Naive thymus-derived CD8-positive, alpha-beta T cell (primary cell): ENCODE measurements at regions not wholly inside any gene's neighbourhood (a gene's known extent, or its start where the extent isn't known, plus 50 kb on each side); places are given as distances from the start of the nearest gene placed in this dataset.

Experiments
- ATAC-seq, 2 donors: fragments of 150-1000 bp; cut with Tn5 transposase in 1 of 2; sonication (Bioruptor Pico), chemical (Tn5 transposase) in 1 of 2; 1 replicate in 1 of 2; 2 replicates in 1 of 2; pipeline ENCODE4 v1.10.0; 2021; ENCODE audit warnings: mild to moderate bottlenecking in 2 of 2, moderate library complexity in 2 of 2
- POLR2A ChIA-PET: fragments of 350-600 bp; sonication (Branson Sonifier 250); formaldehyde crosslinking; loops from one replicate; lab custom pipeline; 2021; ENCODE audit warnings: antibody characterized with exemption; lab: Charles Lee
- DNase-seq, 10 donors: peaks; one replicate each; pipeline versions ENCODE4 v3.0.0 to v3.0.0-alpha.2; 2020 to 2022
- H3K27ac Mint-ChIP-seq, 10 donors: one replicate each; pipeline ENCODE4 v1.8.0; 2020 to 2022; ENCODE audit warnings: mild to moderate bottlenecking in 10 of 10, mixed read lengths in 10 of 10, moderate library complexity in 4 of 10, inconsistent platforms in 1 of 10
- H3K27me3 Mint-ChIP-seq, 5 donors: one replicate each; pipeline ENCODE4 v1.8.0; 2021 to 2022; ENCODE audit warnings: mixed read lengths in 5 of 5
- H3K36me3 Mint-ChIP-seq, 3 donors: one replicate each; pipeline ENCODE4 v1.8.0; 2020 to 2022; ENCODE audit warnings: mixed read lengths in 3 of 3, mild to moderate bottlenecking in 2 of 3, inconsistent platforms in 1 of 3
- H3K4me1 Mint-ChIP-seq, 4 donors: one replicate each; pipeline ENCODE4 v1.8.0; 2021 to 2022; ENCODE audit warnings: mixed read lengths in 4 of 4
- H3K4me3 Mint-ChIP-seq, 10 donors: one replicate each; pipeline ENCODE4 v1.8.0; 2020 to 2022; ENCODE audit warnings: mild to moderate bottlenecking in 10 of 10, mixed read lengths in 10 of 10, moderate library complexity in 6 of 10, inconsistent platforms in 1 of 10
- H3K9me3 Mint-ChIP-seq, 9 donors: one replicate each; pipeline ENCODE4 v1.8.0; 2020 to 2022; ENCODE audit warnings: mixed read lengths in 9 of 9, mild to moderate bottlenecking in 3 of 9, inconsistent platforms in 1 of 9, moderate library complexity in 1 of 9

DNA sequence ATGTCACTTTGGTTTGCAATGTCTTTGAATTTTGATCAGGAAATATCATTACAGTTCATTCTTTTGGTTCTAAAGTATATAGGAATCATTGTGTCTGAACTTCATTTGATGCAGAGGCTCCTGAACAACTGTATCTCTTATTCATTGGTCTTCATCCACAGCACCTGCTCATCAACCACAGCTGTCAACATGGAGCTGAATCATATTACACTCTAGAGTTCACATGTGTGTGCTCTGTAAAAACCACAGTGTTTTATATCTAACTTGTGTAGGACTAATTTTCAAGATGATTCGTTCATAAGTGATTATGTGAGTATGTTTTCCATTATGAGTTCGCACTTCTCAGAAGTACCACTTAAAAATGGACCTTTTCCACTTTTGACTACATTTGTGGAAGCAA lies 643.3 kb upstream of the FAM241A start:
- Mint-ChIP-seq H3K9me3 (peaks cover 0 to 3% (median 0%) of the 10 kb centered on the region in 9 donors), H3K36me3 (no peaks in the 10 kb centered on the region), H3K27ac (no peak overlapping the region), H3K4me3 (no peak overlapping the region), H3K4me1 (no peaks in the 10 kb centered on the region), H3K27me3 (no peaks in the 10 kb centered on the region)
- POLR2A ChIA-PET, result no interaction called here
- no peak for DNase-seq
- no peak for ATAC-seq

DNA sequence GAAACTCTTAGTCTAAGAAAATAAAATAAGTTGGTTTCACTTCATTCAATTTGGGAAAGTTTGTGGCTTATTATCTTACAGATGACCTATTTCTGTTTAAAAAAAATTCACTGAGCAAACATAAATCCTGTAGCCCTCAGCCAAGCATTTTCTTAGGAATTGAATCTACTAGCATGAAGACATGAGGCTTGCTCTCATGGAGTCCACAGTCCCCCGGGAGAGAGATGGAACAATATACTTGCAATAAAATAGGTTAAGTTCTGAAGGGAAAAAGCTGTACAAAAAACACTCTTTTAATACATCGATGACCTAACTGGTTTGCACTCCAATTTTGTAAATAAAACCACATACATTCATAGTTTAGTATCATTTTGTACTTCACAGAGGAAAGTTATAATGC lies 642.6 kb upstream of the FAM241A start:
- no peak for DNase-seq
- H3K4me1 Mint-ChIP-seq, result no peaks in the 10 kb centered on the region
- no peak overlapping the region for H3K4me3 Mint-ChIP-seq
- ATAC-seq, result no peak
- H3K27ac Mint-ChIP-seq, result no peak overlapping the region
- H3K27me3 Mint-ChIP-seq, result no peaks in the 10 kb centered on the region
- H3K36me3 Mint-ChIP-seq, result no peaks in the 10 kb centered on the region
- POLR2A ChIA-PET, result no interaction called here
- peaks cover 0 to 3% (median 0%) of the 10 kb centered on the region in 9 donors for H3K9me3 Mint-ChIP-seq

DNA sequence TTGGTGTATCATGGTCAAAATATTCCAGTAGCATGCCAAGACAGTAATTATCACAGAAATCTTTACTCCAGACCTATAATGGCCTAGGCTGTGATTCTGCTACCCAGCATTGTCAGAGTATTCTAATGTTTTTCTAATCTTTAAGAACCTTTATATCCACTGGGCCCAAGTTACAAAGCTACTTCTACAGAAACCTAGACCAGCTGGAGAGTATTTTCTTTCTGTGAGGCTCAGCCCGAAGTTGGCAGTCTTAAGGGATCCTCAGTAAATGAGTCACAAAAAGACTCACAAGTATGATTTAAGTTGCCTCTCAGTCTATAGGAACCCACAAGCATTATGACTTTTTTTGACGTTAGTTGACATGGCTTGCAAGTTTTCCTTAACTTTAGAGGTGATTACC lies 638.5 kb upstream of the FAM241A start:
- H3K36me3 Mint-ChIP-seq, result no peaks in the 10 kb centered on the region
- POLR2A ChIA-PET, result no interaction called here
- H3K4me3 Mint-ChIP-seq, result no peak overlapping the region
- DNase-seq, result no peak
- H3K27ac Mint-ChIP-seq, result no peak overlapping the region
- no peak for ATAC-seq
- H3K4me1 Mint-ChIP-seq, result no peaks in the 10 kb centered on the region
- H3K27me3 Mint-ChIP-seq, result no peaks in the 10 kb centered on the region
- H3K9me3 Mint-ChIP-seq, result peaks cover 0 to 3% (median 0%) of the 10 kb centered on the region in 9 donors

DNA sequence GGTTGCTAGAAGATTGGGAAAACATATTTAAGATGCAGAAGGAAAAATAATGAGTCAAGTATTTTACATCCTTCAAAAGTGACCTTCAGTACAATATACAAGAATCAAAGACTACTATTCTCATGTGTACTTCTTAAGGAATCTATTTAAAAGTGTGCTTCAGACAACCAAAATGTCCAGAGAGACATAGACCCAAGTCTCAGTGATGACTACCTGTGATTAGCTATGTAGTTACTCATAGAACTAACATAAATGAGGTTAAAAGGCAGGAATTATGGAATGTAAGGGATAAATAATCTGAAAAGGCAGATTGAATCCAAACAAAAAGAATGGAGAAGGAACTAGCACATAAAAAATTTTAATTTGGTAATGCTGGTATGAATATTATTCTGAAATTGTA lies 634.7 kb upstream of the FAM241A start:
- ATAC-seq, result no peak
- POLR2A ChIA-PET, result no interaction called here
- Mint-ChIP-seq H3K4me3 (no peak overlapping the region), H3K27me3 (no peaks in the 10 kb centered on the region), H3K9me3 (peaks cover 0 to 1% (median 0%) of the 10 kb centered on the region in 9 donors), H3K4me1 (no peaks in the 10 kb centered on the region), H3K27ac (no peak overlapping the region), H3K36me3 (no peaks in the 10 kb centered on the region)
- DNase-seq, result no peak

DNA sequence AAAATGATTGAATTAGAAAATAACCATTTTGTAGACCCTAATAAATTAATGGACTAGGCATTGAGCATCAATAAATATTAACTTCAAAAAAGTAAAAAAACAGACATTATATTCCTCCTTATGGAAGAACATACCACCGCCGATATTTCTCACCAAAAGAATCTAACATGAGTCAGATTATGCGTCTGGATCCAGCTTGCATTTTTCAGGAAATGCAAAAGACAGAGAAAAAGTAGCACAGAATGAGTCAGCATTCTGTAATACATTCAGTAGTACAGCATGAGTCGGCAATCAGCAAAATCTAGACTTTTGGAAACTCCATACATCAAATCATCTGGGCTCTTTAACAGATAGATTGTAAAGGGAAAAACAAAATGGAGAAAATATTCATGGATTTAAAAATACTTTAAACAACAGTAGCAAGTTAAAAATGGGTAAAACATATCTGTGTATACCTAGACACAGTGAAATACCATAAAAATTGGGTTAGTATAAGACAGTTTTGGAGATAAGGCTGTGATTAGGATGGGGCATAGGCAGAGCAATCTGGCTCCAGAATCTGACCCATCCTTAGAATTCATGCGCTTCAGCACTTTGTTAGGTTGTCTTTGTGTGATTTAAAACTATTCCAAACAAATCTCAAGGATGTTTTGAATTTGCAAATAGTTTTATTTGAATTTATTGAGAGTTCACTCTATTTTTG lies 633.0 kb upstream of the FAM241A start:
- no peaks in the 10 kb centered on the region for H3K36me3 Mint-ChIP-seq
- peaks cover 0 to 1% (median 0%) of the 10 kb centered on the region in 9 donors for H3K9me3 Mint-ChIP-seq
- no peak overlapping the region for H3K4me3 Mint-ChIP-seq
- no peaks in the 10 kb centered on the region for H3K27me3 Mint-ChIP-seq
- H3K4me1 Mint-ChIP-seq, result no peaks in the 10 kb centered on the region
- ATAC-seq (no peak), DNase-seq (no peak)
- H3K27ac Mint-ChIP-seq, result no peak overlapping the region
- POLR2A ChIA-PET, result no interaction called here

DNA sequence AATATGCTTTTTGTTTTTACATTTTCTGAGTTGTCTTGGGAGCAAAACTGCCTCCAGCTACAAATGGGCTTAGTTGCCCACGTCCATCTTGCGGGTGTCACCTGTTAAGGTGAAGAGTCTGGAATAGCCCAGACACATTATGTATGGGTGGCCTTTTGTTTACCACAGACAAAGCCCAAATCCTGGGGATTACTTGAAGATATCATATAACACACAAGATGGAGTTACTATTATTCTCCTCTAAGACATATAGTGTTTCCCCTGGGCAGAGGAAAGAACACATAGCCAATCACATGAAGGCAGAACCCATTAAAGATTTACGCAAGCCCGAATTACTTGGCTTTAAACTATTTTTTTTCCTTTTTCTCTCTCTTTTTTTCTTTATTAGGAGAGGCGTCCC lies 625.6 kb upstream of the FAM241A start:
- H3K27ac Mint-ChIP-seq, result no peak overlapping the region
- POLR2A ChIA-PET, result interaction anchor here (0.6 kb wide), 1 partner anchor 53 kb away, joined by 3 read pairs; no protein-coding TSS in a partner anchor
- no peaks in the 10 kb centered on the region for H3K36me3 Mint-ChIP-seq

DNA sequence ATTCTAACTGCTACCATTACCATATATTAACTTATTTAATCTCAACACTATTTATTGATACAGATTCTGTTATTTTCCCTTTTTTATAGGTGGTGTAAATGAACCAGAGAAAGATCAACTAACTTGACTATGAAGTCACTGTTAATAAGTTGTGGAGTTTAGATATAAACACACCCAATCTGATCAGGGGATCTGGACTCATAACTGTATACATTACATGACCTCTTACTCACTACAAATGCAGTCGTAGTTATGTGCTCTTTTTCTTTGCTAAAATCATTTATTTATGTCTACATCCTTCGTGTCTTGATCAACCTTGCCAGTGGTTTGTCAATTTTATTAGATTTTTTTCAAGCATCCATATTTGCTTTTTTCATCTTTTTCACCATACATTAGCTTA lies 614.8 kb upstream of the FAM241A start:
- DNase-seq, result no peak
- Mint-ChIP-seq H3K4me1 (no peaks in the 10 kb centered on the region), H3K36me3 (no peaks in the 10 kb centered on the region), H3K27me3 (no peaks in the 10 kb centered on the region), H3K4me3 (no peak overlapping the region), H3K27ac (no peak overlapping the region), H3K9me3 (peaks cover 4 to 21% (median 12%) of the 10 kb centered on the region in 9 donors)
- POLR2A ChIA-PET, result no interaction called here
- ATAC-seq, result no peak

More for the DNA sequence above, 625.6 kb upstream of the FAM241A start:
- ATAC-seq (no peak), DNase-seq (no peak)
- peaks cover 0 to 7% (median 2%) of the 10 kb centered on the region in 9 donors for H3K9me3 Mint-ChIP-seq
- no peaks in the 10 kb centered on the region for H3K4me1 Mint-ChIP-seq
- H3K4me3 Mint-ChIP-seq, result no peak overlapping the region
- H3K27me3 Mint-ChIP-seq, result no peaks in the 10 kb centered on the region

DNA sequence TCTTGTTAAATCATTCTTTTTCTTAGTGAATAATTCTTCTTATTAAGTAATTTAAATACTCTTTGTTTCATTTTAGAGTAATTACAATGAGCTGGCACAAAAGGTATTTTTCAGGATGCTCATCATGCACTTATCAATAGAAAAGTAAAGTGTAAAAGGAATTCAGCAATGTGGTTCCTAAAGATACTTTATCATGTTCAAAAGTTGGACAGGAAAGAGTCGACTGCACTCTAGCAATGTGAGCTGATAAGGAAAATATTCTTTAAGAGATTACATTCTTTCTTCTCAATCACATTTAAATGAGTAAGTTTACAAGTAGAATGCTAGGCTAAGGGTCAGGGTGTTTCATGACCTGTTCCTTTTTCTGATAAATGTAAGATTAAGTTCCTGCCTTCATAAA lies 609.5 kb upstream of the FAM241A start:
- Mint-ChIP-seq H3K27me3 (no peaks in the 10 kb centered on the region), H3K9me3 (peaks cover 0 to 4% (median 0%) of the 10 kb centered on the region in 9 donors), H3K4me1 (no peaks in the 10 kb centered on the region), H3K27ac (no peak overlapping the region), H3K36me3 (no peaks in the 10 kb centered on the region), H3K4me3 (no peak overlapping the region)
- ATAC-seq, result no peak
- DNase-seq, result no peak
- POLR2A ChIA-PET, result no interaction called here

DNA sequence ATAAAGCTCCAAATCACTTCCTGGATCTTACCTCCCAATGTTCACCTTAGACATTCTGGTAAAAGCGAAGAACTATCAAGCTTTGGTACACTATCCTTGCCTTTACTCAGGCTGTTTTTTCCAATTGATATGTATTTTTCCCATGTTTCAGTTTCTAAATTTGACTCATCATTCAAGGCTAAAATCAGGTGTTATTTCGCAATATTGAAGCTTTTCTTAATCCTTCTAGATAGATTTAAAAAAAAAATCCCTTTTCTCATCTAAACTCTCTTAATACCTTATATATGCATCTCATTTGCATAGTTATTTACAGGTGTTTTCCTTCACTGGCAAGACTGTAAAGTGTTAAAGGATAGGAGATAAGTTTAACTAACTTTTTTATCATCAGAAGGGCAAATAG lies 608.1 kb upstream of the FAM241A start:
- H3K27ac Mint-ChIP-seq, result no peak overlapping the region
- ATAC-seq, result no peak
- POLR2A ChIA-PET, result no interaction called here
- H3K9me3 Mint-ChIP-seq, result peaks cover 0 to 4% (median 0%) of the 10 kb centered on the region in 9 donors
- H3K36me3 Mint-ChIP-seq, result no peaks in the 10 kb centered on the region
- H3K4me3 Mint-ChIP-seq, result no peak overlapping the region
- DNase-seq, result no peak
- H3K27me3 Mint-ChIP-seq, result no peaks in the 10 kb centered on the region
- no peaks in the 10 kb centered on the region for H3K4me1 Mint-ChIP-seq

DNA sequence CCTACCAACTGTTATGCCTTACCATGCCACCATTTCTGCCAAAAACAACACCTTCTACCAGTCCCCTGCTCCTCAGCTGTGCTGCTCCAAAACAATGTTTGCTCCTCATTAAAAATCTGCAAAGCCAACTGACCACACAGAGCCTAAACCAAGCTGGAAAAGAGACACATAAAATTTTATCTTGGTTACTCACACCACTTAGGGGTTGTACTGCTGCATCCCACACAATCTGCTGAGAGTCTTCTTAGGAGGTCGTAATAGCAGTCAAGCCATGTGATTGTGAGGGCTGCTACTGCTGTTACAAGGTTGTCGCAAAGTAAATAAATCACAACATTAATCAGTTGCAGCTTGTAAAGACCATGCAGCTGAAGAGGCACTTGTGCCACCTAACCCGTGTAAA lies 607.4 kb upstream of the FAM241A start:
- DNase-seq (no peak), ATAC-seq (no peak)
- Mint-ChIP-seq H3K27ac (no peak overlapping the region), H3K36me3 (no peaks in the 10 kb centered on the region), H3K9me3 (peaks cover 0 to 4% (median 0%) of the 10 kb centered on the region in 9 donors), H3K27me3 (no peaks in the 10 kb centered on the region), H3K4me1 (no peaks in the 10 kb centered on the region), H3K4me3 (no peak overlapping the region)
- POLR2A ChIA-PET, result no interaction called here

DNA sequence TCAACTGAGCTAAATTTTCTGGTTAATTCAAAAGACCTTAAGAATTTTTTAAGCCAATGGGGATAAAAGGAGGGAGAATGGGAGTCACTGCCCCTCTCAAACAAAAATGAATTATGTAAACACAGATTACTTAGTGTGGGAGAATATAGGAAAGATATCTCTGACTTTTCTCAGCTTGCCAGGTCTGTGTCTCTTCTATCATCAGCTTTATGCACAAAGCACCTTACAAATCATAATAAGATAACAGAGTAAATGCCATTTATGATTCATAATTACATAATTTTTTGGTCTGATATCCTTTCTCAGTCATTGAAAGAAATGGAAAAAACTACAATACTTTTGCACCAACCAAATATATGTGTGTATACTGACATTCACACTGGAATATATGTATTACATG lies 604.6 kb upstream of the FAM241A start:
- ATAC-seq (no peak), DNase-seq (no peak)
- no peak overlapping the region for H3K4me3 Mint-ChIP-seq
- H3K36me3 Mint-ChIP-seq, result no peaks in the 10 kb centered on the region
- H3K9me3 Mint-ChIP-seq, result peaks cover 0 to 10% (median 0%) of the 10 kb centered on the region in 9 donors
- H3K27me3 Mint-ChIP-seq, result no peaks in the 10 kb centered on the region
- no peak overlapping the region for H3K27ac Mint-ChIP-seq
- H3K4me1 Mint-ChIP-seq, result no peaks in the 10 kb centered on the region
- POLR2A ChIA-PET, result no interaction called here

DNA sequence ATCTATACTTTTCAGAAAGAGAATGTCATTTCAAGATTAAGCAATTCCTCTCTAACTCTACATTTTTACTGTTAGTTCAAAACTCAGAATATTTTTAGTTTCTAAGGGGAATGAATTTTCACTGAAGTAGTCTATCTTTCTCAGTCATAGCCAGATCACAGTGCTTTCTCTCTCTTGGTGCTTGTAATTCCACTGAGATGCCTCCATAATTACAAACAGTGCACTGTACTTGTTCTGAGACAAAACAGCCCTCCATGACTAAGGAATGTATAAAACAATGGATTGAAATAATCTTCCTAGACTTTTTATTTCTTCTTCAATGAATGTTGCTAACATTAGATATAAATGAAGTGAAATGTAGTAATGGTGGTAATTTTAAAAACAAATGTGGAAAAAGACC lies 603.2 kb upstream of the FAM241A start:
- ATAC-seq, result no peak
- Mint-ChIP-seq H3K36me3 (no peaks in the 10 kb centered on the region), H3K27ac (no peak overlapping the region), H3K4me3 (no peak overlapping the region), H3K4me1 (no peaks in the 10 kb centered on the region), H3K27me3 (no peaks in the 10 kb centered on the region), H3K9me3 (peaks cover 0 to 10% (median 0%) of the 10 kb centered on the region in 9 donors)
- no peak for DNase-seq
- POLR2A ChIA-PET, result no interaction called here

DNA sequence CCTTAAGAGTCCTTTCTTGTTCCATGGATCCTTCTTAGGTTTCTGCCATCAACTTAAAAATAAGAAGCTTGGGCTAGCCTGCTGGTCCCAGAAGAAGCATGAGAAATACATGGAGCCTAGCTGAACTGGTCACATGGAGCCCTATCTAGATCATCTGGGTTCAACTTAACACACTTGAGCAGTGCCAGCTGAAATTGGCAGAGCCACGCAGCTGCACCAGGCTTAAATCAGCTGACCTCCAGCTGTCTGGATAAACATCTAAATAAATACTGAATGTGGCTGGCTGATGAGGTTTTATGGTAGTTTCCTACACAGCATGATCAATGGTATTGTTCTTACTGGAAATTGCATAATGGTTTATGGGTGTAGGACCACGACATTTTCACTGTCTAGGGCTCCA lies 598.4 kb upstream of the FAM241A start:
- Mint-ChIP-seq H3K4me3 (no peak overlapping the region), H3K36me3 (no peaks in the 10 kb centered on the region), H3K4me1 (no peaks in the 10 kb centered on the region)

DNA sequence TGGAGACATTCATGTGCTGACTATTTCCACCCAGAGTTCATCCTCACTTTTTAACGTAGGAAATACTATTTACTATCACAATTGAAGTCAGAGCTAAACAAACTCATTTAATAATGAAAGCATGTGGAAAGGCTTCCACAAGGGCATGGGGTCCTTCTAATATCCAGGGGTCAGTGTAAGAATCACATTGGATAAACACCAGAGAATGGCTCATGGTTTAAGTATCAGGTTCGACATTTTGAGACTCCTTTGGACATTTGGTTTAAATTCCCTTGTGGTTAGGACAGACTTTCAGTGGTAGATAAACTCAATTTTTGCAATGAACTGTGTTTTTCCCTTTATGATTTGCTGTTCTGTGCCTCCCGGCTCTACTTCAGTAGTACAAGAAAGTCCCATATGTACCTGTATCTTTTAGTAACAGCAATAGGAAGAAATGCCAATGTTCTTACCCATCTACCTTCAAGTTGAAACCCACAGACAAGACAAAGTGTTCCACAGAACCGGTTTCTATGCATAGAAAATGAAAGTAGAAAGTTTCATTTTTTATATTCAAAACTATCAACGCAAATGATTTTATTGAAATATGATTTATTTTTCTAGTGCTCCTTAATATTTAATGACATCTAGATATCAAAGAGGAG lies 589.0 kb upstream of the FAM241A start:
- Mint-ChIP-seq H3K9me3 (peaks cover 2 to 20% (median 9%) of the 10 kb centered on the region in 9 donors), H3K27me3 (no peaks in the 10 kb centered on the region), H3K4me1 (no peaks in the 10 kb centered on the region), H3K4me3 (no peak overlapping the region), H3K27ac (no peak overlapping the region), H3K36me3 (no peaks in the 10 kb centered on the region)
- POLR2A ChIA-PET, result no interaction called here
- ATAC-seq (no peak), DNase-seq (no peak)

More for the DNA sequence above, 598.4 kb upstream of the FAM241A start:
- ATAC-seq (no peak), DNase-seq (no peak)
- peaks cover 0 to 10% (median 0%) of the 10 kb centered on the region in 9 donors for H3K9me3 Mint-ChIP-seq
- POLR2A ChIA-PET, result no interaction called here
- no peaks in the 10 kb centered on the region for H3K27me3 Mint-ChIP-seq
- H3K27ac Mint-ChIP-seq, result no peak overlapping the region
